Effector CD8-positive, alpha-beta T cell (primary cell): ENCODE measurements at regions not wholly inside any gene's neighbourhood (a gene's known extent, or its start where the extent isn't known, plus 50 kb on each side); places are given as distances from the start of the nearest gene placed in this dataset.

Experiments
- DNase-seq: peaks from one replicate; lab custom pipeline; 2025; lab: John Stamatoyannopoulos, UW

- no peak for DNase-seq
These were observed 378.3 kb downstream of the MTX2 start for GRCh38 chr2:176647325-176648165.

- no peak for DNase-seq
These were observed 379.6 kb downstream of the MTX2 start for GRCh38 chr2:176648700-176649297.

GRCh38 chr2:176650104-176650837, 381.0 kb downstream of the MTX2 start:
- DNase-seq, result no peak

GRCh38 chr2:176650838-176651555, 381.8 kb downstream of the MTX2 start:
- DNase-seq, result no peak

GRCh38 chr2:176652300-176653182, 383.3 kb downstream of the MTX2 start:
- no peak for DNase-seq

GRCh38 chr2:176653479-176654443, 384.5 kb downstream of the MTX2 start:
- no peak for DNase-seq

- DNase-seq, result no peak
These were observed 387.0 kb downstream of the MTX2 start for GRCh38 chr2:176656038-176656775.

- DNase-seq, result no peak
These were observed 387.5 kb downstream of the MTX2 start for GRCh38 chr2:176656776-176657140.

- DNase-seq, result no peak
These were observed 388.2 kb downstream of the MTX2 start for GRCh38 chr2:176657393-176657792.

GRCh38 chr2:176658708-176659107, 389.5 kb downstream of the MTX2 start:
- no peak for DNase-seq

- DNase-seq, result no peak
These were observed 393.5 kb downstream of the MTX2 start for GRCh38 chr2:176662753-176663152.

GRCh38 chr2:176664478-176664877, 395.2 kb downstream of the MTX2 start:
- no peak for DNase-seq

- DNase-seq, result no peak
These were observed 395.8 kb downstream of the MTX2 start for GRCh38 chr2:176665086-176665485.

- no peak for DNase-seq
These were observed 399.7 kb downstream of the MTX2 start for GRCh38 chr2:176668912-176669311.

GRCh38 chr2:176669398-176670174, 400.3 kb downstream of the MTX2 start:
- DNase-seq, result no peak

GRCh38 chr2:176675271-176675949, 406.2 kb downstream of the MTX2 start:
- DNase-seq, result no peak

GRCh38 chr2:176677746-176678265, 408.6 kb downstream of the MTX2 start:
- no peak for DNase-seq

- no peak for DNase-seq
These were observed 409.3 kb downstream of the MTX2 start for GRCh38 chr2:176678571-176678970.
